Neuronal stem cell (in vitro differentiated cells): ENCODE measurements at regions not wholly inside any gene's neighbourhood (a gene's known extent, or its start where the extent isn't known, plus 50 kb on each side); places are given as distances from the start of the nearest gene placed in this dataset.

Experiments used
- DNase-seq: peaks from one replicate; pipeline ENCODE4 v3.0.0-alpha.2; 2013; ENCODE audit warnings: low spot score
- H2AFZ ChIP-seq: one replicate; pipeline ENCODE4 v1.6.1; 2013; ENCODE audit warnings: mild to moderate bottlenecking, low read length, inconsistent platforms
- H2AK5ac ChIP-seq: 2 replicates; pipeline ENCODE4 v1.6.1; 2013; ENCODE audit warnings: low read depth, mild to moderate bottlenecking, inconsistent platforms, low read length, moderate library complexity, mixed read lengths
- H2BK120ac ChIP-seq: 2 replicates; pipeline ENCODE4 v1.6.1; 2013; ENCODE audit warnings: low read depth, mild to moderate bottlenecking, inconsistent platforms, low read length, moderate library complexity, mixed read lengths
- H2BK12ac ChIP-seq: one replicate; pipeline ENCODE4 v1.6.1; 2013; ENCODE audit warnings: low read length, inconsistent platforms
- H2BK15ac ChIP-seq: 2 replicates; pipeline ENCODE4 v1.6.1; 2013; ENCODE audit warnings: mild to moderate bottlenecking, low read length, inconsistent platforms, mixed read lengths
- H2BK5ac ChIP-seq: one replicate; pipeline ENCODE4 v1.6.1; 2013; ENCODE audit warnings: inconsistent platforms, mild to moderate bottlenecking, low read length, moderate library complexity
- H3K14ac ChIP-seq: one replicate; pipeline ENCODE4 v1.6.1; 2013; ENCODE audit warnings: low read length, inconsistent platforms
- H3K18ac ChIP-seq: 2 replicates; pipeline ENCODE4 v1.6.1; 2013; ENCODE audit warnings: low read length, inconsistent platforms
- H3K23ac ChIP-seq: 2 replicates; pipeline ENCODE4 v1.6.1; 2013; ENCODE audit warnings: low read depth, mild to moderate bottlenecking, mixed read lengths, low read length, inconsistent platforms; ENCODE audit not compliant: poor library complexity
- H3K27ac ChIP-seq: replicated peaks from 3 replicates; pipeline ENCODE4 v1.5.1; 2013; ENCODE audit warnings: low read length, inconsistent platforms
- H3K27me3 ChIP-seq, 3 experiments: 2 replicates each; pipeline ENCODE4 v1.6.1; 2013; ENCODE audit warnings: low read length in 3 of 3, mild to moderate bottlenecking in 2 of 3, inconsistent platforms in 1 of 3, low read depth in 1 of 3, mixed read lengths in 1 of 3, moderate library complexity in 1 of 3; ENCODE audit not compliant: control insufficient read depth in 3 of 3, insufficient read depth in 3 of 3
- H3K36me3 ChIP-seq, 2 donors: replicated peaks in 1 of 2; 2 replicates each; pipeline ENCODE4 v1.6.1; 2013; ENCODE audit warnings: low read length in 2 of 2; ENCODE audit not compliant: control insufficient read depth in 2 of 2, insufficient read depth in 2 of 2
- H3K4ac ChIP-seq: 2 replicates; pipeline ENCODE4 v1.6.1; 2013; ENCODE audit warnings: inconsistent platforms, mild to moderate bottlenecking, low read length, moderate library complexity
- H3K4me1 ChIP-seq, 2 donors: 1 replicate in 1 of 2; 2 replicates in 1 of 2; pipeline ENCODE4 v1.6.1; 2013; ENCODE audit warnings: low read length in 2 of 2, low read depth in 1 of 2; ENCODE audit not compliant: control insufficient read depth in 2 of 2, insufficient read depth in 1 of 2
- H3K4me2 ChIP-seq: one replicate; pipeline ENCODE4 v1.6.1; 2013; ENCODE audit warnings: mild to moderate bottlenecking, low read length, inconsistent platforms; ENCODE audit not compliant: insufficient read depth, poor library complexity, severe bottlenecking
- H3K4me3 ChIP-seq, 2 donors: 2 replicates each; pipeline ENCODE4 v1.5.1; 2013; ENCODE audit warnings: low read length in 2 of 2, mild to moderate bottlenecking in 2 of 2, inconsistent platforms in 1 of 2, moderate library complexity in 1 of 2
- H3K79me1 ChIP-seq: one replicate; pipeline ENCODE4 v1.6.1; 2013; ENCODE audit warnings: low read depth, mild to moderate bottlenecking, inconsistent platforms, low read length, moderate library complexity
- H3K9ac ChIP-seq: one replicate; pipeline ENCODE4 v1.6.1; 2013; ENCODE audit warnings: mild to moderate bottlenecking, low read depth, low read length, inconsistent platforms; ENCODE audit not compliant: poor library complexity
- H3K9me3 ChIP-seq, 2 donors: replicated peaks in 1 of 2; 2 replicates each; pipeline versions ENCODE3 to v1.6.1; 2013; ENCODE audit warnings: low read length in 2 of 2, mild to moderate bottlenecking in 2 of 2, inconsistent platforms in 1 of 2, low read depth in 1 of 2, mixed read lengths in 1 of 2, moderate library complexity in 1 of 2; ENCODE audit not compliant: control insufficient read depth in 2 of 2, insufficient read depth in 1 of 2
- H4K8ac ChIP-seq: one replicate; pipeline ENCODE4 v1.6.1; 2013; ENCODE audit warnings: low read depth, mild to moderate bottlenecking, inconsistent platforms, low read length, moderate library complexity
- H4K91ac ChIP-seq: one replicate; pipeline ENCODE4 v1.6.1; 2013; ENCODE audit warnings: low read length, low read depth, mild to moderate bottlenecking, inconsistent platforms; ENCODE audit not compliant: poor library complexity
- WGBS, 2 donors: extraction: QIAGEN DNeasy Blood & Tissue Kit; methylation state at CpG; one replicate each; pipeline ENCODE4 v1.1.7; 2013; ENCODE audit warnings: missing lambda C conversion rate in 2 of 2, mixed read lengths in 1 of 2; ENCODE audit not compliant: insufficient read length in 2 of 2, insufficient replicate concordance in 1 of 2; ENCODE audit errors: extremely low coverage in 2 of 2; 5-methylcytosine and 5-hydroxymethylcytosine counted together

- Histone ChIP-seq H2BK5ac (no peak overlapping the region), H3K9me3 (peaks cover 6 to 12% of the 10 kb centered on the region in 2 donors), H3K79me1 (no peaks in the 10 kb centered on the region), H3K36me3 (no peaks in the 10 kb centered on the region), H3K4me3 (no peak overlapping the region), H2BK15ac (no peak overlapping the region), H3K27me3 (no peaks in the 10 kb centered on the region), H2AFZ (no peak overlapping the region), H3K27ac (no peak overlapping the region), H3K18ac (no peak overlapping the region), H3K9ac (no peak overlapping the region), H3K23ac (no peak overlapping the region), H2BK120ac (no peak overlapping the region), H3K14ac (no peak overlapping the region), H3K4me2 (no peak overlapping the region), H3K4me1 (no peaks in the 10 kb centered on the region), H4K8ac (no peak overlapping the region), H3K4ac (no peak overlapping the region), H2BK12ac (no peak overlapping the region), H2AK5ac (no peak overlapping the region), H4K91ac (no peak overlapping the region)
- no peak for DNase-seq
- no CpG with 5 or more reads among the region's 1 CpG for WGBS, 2 donors
Observed at GRCh38 chr4:136920092-136920881, 612.0 kb downstream of the PCDH18 start.

- Histone ChIP-seq H3K9me3 (peaks cover 6 to 12% of the 10 kb centered on the region in 2 donors), H3K9ac (no peak overlapping the region), H2AK5ac (no peak overlapping the region), H3K23ac (no peak overlapping the region), H3K27ac (no peak overlapping the region), H3K79me1 (no peaks in the 10 kb centered on the region), H3K27me3 (no peaks in the 10 kb centered on the region), H2BK5ac (no peak overlapping the region), H2BK15ac (no peak overlapping the region), H2AFZ (no peak overlapping the region), H3K14ac (no peak overlapping the region), H2BK12ac (no peak overlapping the region), H2BK120ac (no peak overlapping the region), H4K91ac (no peak overlapping the region), H3K4me2 (no peak overlapping the region), H3K4me3 (no peak overlapping the region), H3K18ac (peak overlapping the region; percentile 48), H4K8ac (no peak overlapping the region), H3K4ac (no peak overlapping the region), H3K36me3 (no peaks in the 10 kb centered on the region), H3K4me1 (no peaks in the 10 kb centered on the region)
- no CpG with 5 or more reads among the region's 4 CpGs for WGBS, 2 donors
- DNase-seq, result no peak
Observed at GRCh38 chr4:136918772-136919171, 613.5 kb downstream of the PCDH18 start.

- Histone ChIP-seq H3K9me3 (peaks cover 6 to 12% of the 10 kb centered on the region in 2 donors), H3K4me2 (no peak overlapping the region), H4K91ac (no peak overlapping the region), H3K79me1 (no peaks in the 10 kb centered on the region), H2AFZ (no peak overlapping the region), H3K9ac (no peak overlapping the region), H2BK5ac (no peak overlapping the region), H3K18ac (peak overlapping the region; percentile 72), H3K23ac (no peak overlapping the region), H3K27me3 (no peaks in the 10 kb centered on the region), H3K4ac (no peak overlapping the region), H3K4me1 (no peaks in the 10 kb centered on the region), H2BK120ac (no peak overlapping the region), H2BK15ac (no peak overlapping the region), H4K8ac (no peak overlapping the region), H3K14ac (peak overlapping the region; percentile 82), H2AK5ac (no peak overlapping the region), H2BK12ac (no peak overlapping the region), H3K27ac (no peak overlapping the region), H3K4me3 (no peak overlapping the region), H3K36me3 (no peaks in the 10 kb centered on the region)
- DNase-seq, result no peak
- whole genome bisulfite sequencing, 2 donors, result no CpG with 5 or more reads among the region's 5 CpGs
Observed at GRCh38 chr4:136917312-136918110, 614.8 kb downstream of the PCDH18 start.

- no peak overlapping the region for H4K8ac ChIP-seq
- H3K4me1 ChIP-seq, result peaks cover 0 to 3% of the 10 kb centered on the region in 2 donors
- no peak overlapping the region for H3K23ac ChIP-seq
- no peaks in the 10 kb centered on the region for H3K36me3 ChIP-seq
- H3K18ac ChIP-seq, result no peak overlapping the region
- DNase-seq, result no peak
- no peak overlapping the region for H3K4me2 ChIP-seq
- no peak overlapping the region for H3K14ac ChIP-seq
- H3K4me3 ChIP-seq, result no peak overlapping the region
- no peaks in the 10 kb centered on the region for H3K9me3 ChIP-seq
- no peak overlapping the region for H2BK15ac ChIP-seq
- H3K4ac ChIP-seq, result no peak overlapping the region
- no peak overlapping the region for H3K9ac ChIP-seq
- no peak overlapping the region for H3K27ac ChIP-seq
- H2BK12ac ChIP-seq, result no peak overlapping the region
- no peaks in the 10 kb centered on the region for H3K27me3 ChIP-seq
- H2BK120ac ChIP-seq, result no peak overlapping the region
- no peak overlapping the region for H2BK5ac ChIP-seq
- H4K91ac ChIP-seq, result no peak overlapping the region
- no peak overlapping the region for H2AFZ ChIP-seq
- H3K79me1 ChIP-seq, result no peaks in the 10 kb centered on the region
- no peak overlapping the region for H2AK5ac ChIP-seq
- no CpG with 5 or more reads among the region's 3 CpGs for WGBS, 2 donors
Observed at GRCh38 chr4:136909626-136910025, 622.7 kb downstream of the PCDH18 start.
